Mesendoderm (in vitro differentiated cells): ENCODE measurements at regions not wholly inside any gene's neighbourhood (a gene's known extent, or its start where the extent isn't known, plus 50 kb on each side); places are given as distances from the start of the nearest gene placed in this dataset.

Experiments used
- DNase-seq: peaks from one replicate; pipeline ENCODE4 v3.0.0; 2013
- H2AK5ac ChIP-seq: 2 replicates; pipeline ENCODE4 v1.6.1; 2013; ENCODE audit warnings: low read length, inconsistent platforms
- H2BK120ac ChIP-seq: 2 replicates; pipeline ENCODE4 v1.6.1; 2013; ENCODE audit warnings: low read depth, mild to moderate bottlenecking, low read length, moderate library complexity, mixed read lengths
- H2BK15ac ChIP-seq: replicated peaks from 2 replicates; pipeline ENCODE4 v1.6.1; 2013; ENCODE audit warnings: low read depth, mild to moderate bottlenecking, moderate library complexity
- H2BK5ac ChIP-seq: 2 replicates; pipeline ENCODE4 v1.6.1; 2013; ENCODE audit warnings: low read length, inconsistent platforms
- H3K18ac ChIP-seq: 2 replicates; pipeline ENCODE4 v1.6.1; 2013; ENCODE audit warnings: mild to moderate bottlenecking, low read length, mixed read lengths
- H3K23ac ChIP-seq: one replicate; pipeline ENCODE4 v1.6.1; 2013; ENCODE audit warnings: low read length
- H3K27ac ChIP-seq: 2 replicates; pipeline ENCODE4 v1.5.1; 2013; ENCODE audit warnings: low read depth, mild to moderate bottlenecking, inconsistent platforms, low read length, moderate library complexity
- H3K27me3 ChIP-seq: 2 replicates; pipeline ENCODE4 v1.6.1; 2013; ENCODE audit warnings: low read length, control low read depth, mild to moderate bottlenecking, inconsistent platforms; ENCODE audit not compliant: insufficient read depth, poor library complexity
- H3K36me3 ChIP-seq: 2 replicates; pipeline ENCODE4 v1.6.1; 2013; ENCODE audit warnings: low read length, inconsistent platforms; ENCODE audit not compliant: control insufficient read depth, insufficient read depth
- H3K4ac ChIP-seq: one replicate; pipeline ENCODE4 v1.6.1; 2013; ENCODE audit warnings: low read depth, mild to moderate bottlenecking, low read length, moderate library complexity
- H3K4me1 ChIP-seq: 2 replicates; pipeline ENCODE4 v1.6.1; 2013; ENCODE audit warnings: low read depth, low read length, inconsistent platforms; ENCODE audit not compliant: control insufficient read depth
- H3K4me2 ChIP-seq: 2 replicates; pipeline ENCODE4 v1.6.1; 2013; ENCODE audit warnings: low read length
- H3K4me3 ChIP-seq: 2 replicates; pipeline ENCODE4 v1.5.1; 2013; ENCODE audit warnings: mild to moderate bottlenecking, low read length
- H3K56ac ChIP-seq: one replicate; pipeline ENCODE4 v1.6.1; 2013; ENCODE audit warnings: low read length
- H3K79me1 ChIP-seq: 2 replicates; pipeline ENCODE4 v1.6.1; 2013; ENCODE audit warnings: low read length, inconsistent platforms
- H3K79me2 ChIP-seq: 2 replicates; pipeline ENCODE4 v1.6.1; 2013; ENCODE audit warnings: mild to moderate bottlenecking, low read length; ENCODE audit not compliant: control insufficient read depth, insufficient read depth
- H3K9ac ChIP-seq: 2 replicates; pipeline ENCODE4 v1.6.1; 2013; ENCODE audit warnings: low read length, inconsistent platforms
- H4K5ac ChIP-seq: one replicate; pipeline ENCODE4 v1.6.1; 2013; ENCODE audit warnings: low read length
- H4K8ac ChIP-seq: one replicate; pipeline ENCODE4 v1.6.1; 2013; ENCODE audit warnings: low read depth, mild to moderate bottlenecking, control low read depth, low read length, moderate library complexity
- WGBS: extraction: QIAGEN DNeasy Blood & Tissue Kit; methylation state at CpG from one replicate; pipeline ENCODE4 v1.1.7; 2013; ENCODE audit warnings: low lambda C conversion rate, missing lambda C conversion rate; ENCODE audit not compliant: insufficient coverage; ENCODE audit errors: extremely low coverage; 5-methylcytosine and 5-hydroxymethylcytosine counted together

DNA sequence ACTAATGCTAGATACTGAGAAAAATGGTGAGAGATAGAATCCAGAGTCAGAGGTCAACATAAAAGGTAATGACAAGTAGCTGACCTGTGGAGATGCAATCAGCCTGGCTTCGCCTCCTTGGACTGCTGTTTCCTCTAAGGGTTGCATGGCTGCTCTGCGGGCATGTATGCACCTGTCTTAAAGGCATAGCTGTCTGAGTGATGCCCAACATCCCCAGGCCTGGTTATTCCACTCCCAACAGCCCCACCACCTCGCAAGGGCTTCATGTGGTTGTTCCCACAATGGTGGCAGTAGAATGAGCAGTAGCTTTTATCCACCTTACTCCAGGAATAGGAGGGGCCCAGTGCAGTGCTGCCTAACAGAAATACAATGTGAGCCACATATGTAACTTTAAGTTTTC lies 69.7 kb upstream of the ALK start:
- Histone ChIP-seq H2BK15ac (no peak overlapping the region), H3K18ac (no peak overlapping the region), H3K9ac (no peak overlapping the region), H3K36me3 (no peaks in the 10 kb centered on the region), H2BK5ac (no peak overlapping the region), H3K4ac (no peak overlapping the region), H3K4me2 (no peak overlapping the region), H2BK120ac (no peak overlapping the region), H3K79me1 (no peaks in the 10 kb centered on the region), H3K27me3 (no peaks in the 10 kb centered on the region), H2AK5ac (no peak overlapping the region), H3K4me1 (no peaks in the 10 kb centered on the region), H4K5ac (no peak overlapping the region), H3K79me2 (no peaks in the 10 kb centered on the region), H3K23ac (no peak overlapping the region), H3K56ac (no peak overlapping the region), H3K4me3 (no peak overlapping the region), H3K27ac (no peak overlapping the region), H4K8ac (no peak overlapping the region)
- no CpG with 5 or more reads among the region's 3 CpGs for WGBS
- DNase-seq = no peak

DNA sequence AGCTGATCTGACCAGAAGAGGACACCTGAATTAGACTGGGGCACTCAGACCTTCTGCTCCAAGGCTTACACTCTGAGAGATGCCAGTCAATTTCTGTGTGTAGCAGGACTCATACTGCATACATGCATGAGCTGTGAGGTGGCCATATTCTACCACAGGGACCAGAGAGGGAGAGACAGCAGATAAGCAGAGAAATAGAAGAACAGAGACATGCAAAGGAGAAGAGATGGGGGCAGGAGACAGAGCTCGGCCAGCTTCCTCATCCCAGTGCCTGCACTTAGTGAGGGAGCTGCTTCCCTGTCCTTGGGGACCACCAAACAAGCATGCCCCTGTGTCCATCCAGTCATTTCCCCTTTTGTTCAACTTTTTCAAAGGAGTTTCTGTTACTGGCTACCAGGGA lies 73.9 kb upstream of the ALK start:
- no peak overlapping the region for H3K27ac ChIP-seq
- H3K4ac ChIP-seq = no peak overlapping the region
- H3K79me2 ChIP-seq = no peaks in the 10 kb centered on the region
- no peak overlapping the region for H2BK5ac ChIP-seq
- no peaks in the 10 kb centered on the region for H3K27me3 ChIP-seq
- no peak overlapping the region for H3K18ac ChIP-seq
- H3K4me3 ChIP-seq = no peak overlapping the region
- H3K23ac ChIP-seq = no peak overlapping the region
- H4K8ac ChIP-seq = no peak overlapping the region
- H3K79me1 ChIP-seq = no peaks in the 10 kb centered on the region
- no peak overlapping the region for H2BK120ac ChIP-seq
- no peak overlapping the region for H2BK15ac ChIP-seq
- H3K4me1 ChIP-seq = no peaks in the 10 kb centered on the region
- no peak overlapping the region for H3K4me2 ChIP-seq
- H4K5ac ChIP-seq = no peak overlapping the region
- DNase-seq = no peak
- H3K9ac ChIP-seq = no peak overlapping the region
- WGBS = no CpG with 5 or more reads among the region's 1 CpG
- H3K36me3 ChIP-seq = no peaks in the 10 kb centered on the region
- H2AK5ac ChIP-seq = no peak overlapping the region
- H3K56ac ChIP-seq = no peak overlapping the region

GRCh38 chr2:30003128-30003527 lies 81.7 kb upstream of the ALK start:
- no peak overlapping the region for H2AK5ac ChIP-seq
- no peak overlapping the region for H2BK15ac ChIP-seq
- H3K18ac ChIP-seq = no peak overlapping the region
- H3K27me3 ChIP-seq = no peaks in the 10 kb centered on the region
- no peaks in the 10 kb centered on the region for H3K4me1 ChIP-seq
- DNase-seq = no peak
- H2BK5ac ChIP-seq = no peak overlapping the region
- no peak overlapping the region for H3K56ac ChIP-seq
- H2BK120ac ChIP-seq = no peak overlapping the region
- no peaks in the 10 kb centered on the region for H3K79me2 ChIP-seq
- no peaks in the 10 kb centered on the region for H3K36me3 ChIP-seq
- H3K79me1 ChIP-seq = no peaks in the 10 kb centered on the region
- H3K9ac ChIP-seq = no peak overlapping the region
- H3K23ac ChIP-seq = no peak overlapping the region
- no peak overlapping the region for H4K5ac ChIP-seq
- H3K27ac ChIP-seq = no peak overlapping the region
- H3K4ac ChIP-seq = no peak overlapping the region
- no peak overlapping the region for H3K4me3 ChIP-seq
- H3K4me2 ChIP-seq = no peak overlapping the region
- no peak overlapping the region for H4K8ac ChIP-seq

DNA sequence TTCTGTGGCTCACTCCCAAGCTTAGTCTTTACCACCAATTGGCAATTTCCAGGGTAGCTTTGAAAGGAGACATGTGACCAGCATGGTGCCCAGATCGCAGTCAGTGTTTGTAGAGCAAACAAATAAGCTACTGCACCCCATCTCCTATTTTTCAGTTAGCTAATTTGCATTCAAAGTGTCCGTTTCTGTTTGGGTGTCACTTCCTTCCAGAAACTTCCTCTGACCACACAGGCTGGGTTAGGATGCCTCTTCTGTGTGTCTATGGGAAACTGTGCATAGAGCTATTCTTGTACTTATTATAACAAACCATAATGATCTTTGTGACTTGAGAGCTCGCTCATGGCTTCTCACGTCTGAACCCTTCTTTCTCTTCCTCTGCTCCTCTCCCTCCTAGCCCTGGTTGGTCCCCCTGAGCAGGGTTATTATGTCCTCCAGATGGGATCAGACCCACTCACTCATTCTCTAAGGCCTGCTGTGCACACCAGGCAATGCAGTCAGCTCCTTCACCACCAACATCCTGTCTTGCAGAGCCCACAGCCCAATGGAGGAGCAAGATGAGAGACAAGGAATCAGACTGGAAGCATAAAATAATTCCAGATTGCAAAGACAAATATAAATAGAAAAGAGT lies 101.2 kb upstream of the ALK start:
- H2BK120ac ChIP-seq = no peak overlapping the region
- H3K9ac ChIP-seq = no peak overlapping the region
- no peak overlapping the region for H2AK5ac ChIP-seq
- H3K4me2 ChIP-seq = no peak overlapping the region
- H3K79me2 ChIP-seq = no peaks in the 10 kb centered on the region
- H4K5ac ChIP-seq = no peak overlapping the region
- no peak overlapping the region for H4K8ac ChIP-seq
- H3K27ac ChIP-seq = no peak overlapping the region
- H3K4me3 ChIP-seq = no peak overlapping the region
- H3K18ac ChIP-seq = no peak overlapping the region
- H3K79me1 ChIP-seq = no peaks in the 10 kb centered on the region
- H3K36me3 ChIP-seq = no peaks in the 10 kb centered on the region
- H2BK5ac ChIP-seq = no peak overlapping the region
- H3K4ac ChIP-seq = no peak overlapping the region
- no peak for DNase-seq
- H3K56ac ChIP-seq = no peak overlapping the region
- H3K27me3 ChIP-seq = no peaks in the 10 kb centered on the region
- H3K4me1 ChIP-seq = no peaks in the 10 kb centered on the region
- H2BK15ac ChIP-seq = no peak overlapping the region
- no peak overlapping the region for H3K23ac ChIP-seq
- WGBS = no CpG with 5 or more reads among the region's 4 CpGs

DNA sequence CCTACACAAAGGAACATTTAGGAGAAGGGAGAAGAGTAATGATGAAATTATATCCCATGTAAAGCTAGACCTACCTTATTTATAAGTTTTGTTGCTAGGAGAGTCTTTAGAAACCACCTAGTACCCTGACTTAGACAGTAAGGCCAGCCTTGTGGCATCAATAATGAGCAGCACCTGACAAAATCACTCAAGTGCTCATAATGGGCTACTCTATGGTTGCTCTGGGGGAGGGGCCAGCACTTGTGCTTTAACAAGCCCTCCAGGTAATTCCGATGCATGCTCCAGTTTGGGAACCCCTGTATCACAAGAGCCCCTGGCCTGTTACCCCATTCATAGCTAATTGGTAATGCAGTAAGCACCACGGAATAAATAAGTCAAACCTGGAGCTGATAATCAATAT lies 102.9 kb upstream of the ALK start:
- H3K4me3 ChIP-seq = no peak overlapping the region
- H3K27me3 ChIP-seq = no peaks in the 10 kb centered on the region
- no peaks in the 10 kb centered on the region for H3K4me1 ChIP-seq
- no peak overlapping the region for H3K56ac ChIP-seq
- H4K8ac ChIP-seq = no peak overlapping the region
- no peak overlapping the region for H3K27ac ChIP-seq
- H2BK120ac ChIP-seq = no peak overlapping the region
- no peak overlapping the region for H2BK15ac ChIP-seq
- no peak overlapping the region for H3K23ac ChIP-seq
- no peak overlapping the region for H3K9ac ChIP-seq
- no peaks in the 10 kb centered on the region for H3K79me2 ChIP-seq
- H3K4me2 ChIP-seq = no peak overlapping the region
- no peak for DNase-seq
- no peak overlapping the region for H2BK5ac ChIP-seq
- no peak overlapping the region for H4K5ac ChIP-seq
- H3K4ac ChIP-seq = no peak overlapping the region
- WGBS = no CpG with 5 or more reads among the region's 2 CpGs
- no peak overlapping the region for H2AK5ac ChIP-seq
- no peaks in the 10 kb centered on the region for H3K79me1 ChIP-seq
- H3K18ac ChIP-seq = no peak overlapping the region
- H3K36me3 ChIP-seq = no peaks in the 10 kb centered on the region
